GM10248 (cell line): ENCODE measurements at regions not wholly inside any gene's neighbourhood (a gene's known extent, or its start where the extent isn't known, plus 50 kb on each side); places are given as distances from the start of the nearest gene placed in this dataset.
A peak's percentile ranks its signal among the peaks of the same experiment; 100 is the strongest.

Experiments
- CTCF ChIA-PET: fragments of 300-600 bp; sonication (Branson Sonifier 250); formaldehyde crosslinking; extraction: SDS; loops from one replicate; lab custom pipeline; 2021; ENCODE audit warnings: antibody characterized with exemption; lab: Yijun Ruan, JAX
- POLR2A ChIA-PET: fragments of 350-650 bp; sonication (Branson Sonifier 250); formaldehyde crosslinking; extraction: SDS; loops from one replicate; lab custom pipeline; 2020; ENCODE audit warnings: antibody characterized with exemption; lab: Yijun Ruan, JAX
- DNase-seq: peaks from one replicate; pipeline ENCODE4 v3.0.0; 2012; ENCODE audit errors: extremely low spot score
- CTCF ChIP-seq: IDR thresholded peaks from 2 replicates; pipeline ENCODE4 v1.5.1; 2012; ENCODE audit warnings: mild to moderate bottlenecking, low read depth; ENCODE audit errors: extremely low read depth, missing control alignments, control extremely low read depth

GRCh38 chr4:24655971-24656370, 71.6 kb upstream of the DHX15 start:
- no peak for TF ChIP-seq CTCF
- CTCF ChIA-PET, result no interaction called here
- no peak for DNase-seq
- POLR2A ChIA-PET, result no interaction called here

- ChIA-PET CTCF (no interaction called here), POLR2A (no interaction called here)
- TF ChIP-seq CTCF, result no peak
- no peak for DNase-seq
Observed at GRCh38 chr4:24656906-24657305, 72.6 kb upstream of the DHX15 start.

GRCh38 chr4:24657768-24658617, 73.6 kb upstream of the DHX15 start:
- peak; percentile 31 for DNase-seq
- CTCF ChIA-PET, result no interaction called here
- TF ChIP-seq CTCF, result no peak
- POLR2A ChIA-PET, result no interaction called here

GRCh38 chr4:24659241-24659961, 75.0 kb upstream of the DHX15 start:
- TF ChIP-seq CTCF, result no peak
- no peak for DNase-seq
- ChIA-PET CTCF (no interaction called here), POLR2A (no interaction called here)

- ChIA-PET POLR2A (no interaction called here), CTCF (no interaction called here)
- DNase-seq, result no peak
Observed at GRCh38 chr4:24662056-24662455, 77.7 kb upstream of the DHX15 start.

More at GRCh38 chr4:24662056-24662455, 77.7 kb upstream of the DHX15 start:
- no peak for TF ChIP-seq CTCF
